Esophagus squamous epithelium (tissue), 4 donors: ENCODE measurements at regions not wholly inside any gene's neighbourhood (a gene's known extent, or its start where the extent isn't known, plus 50 kb on each side); places are given as distances from the start of the nearest gene placed in this dataset.

Experiments
- POLR2A ChIP-seq, 4 donors: fragments of 450-650 bp; IDR thresholded peaks; one replicate each; pipeline ENCODE4 v1.6.1; 2017; ENCODE audit warnings: antibody characterized with exemption in 4 of 4, mild to moderate bottlenecking in 4 of 4, moderate library complexity in 3 of 4
- TF ChIP-seq, protein P1 (sequence below), 6 experiments: fragments of 450-650 bp in 4 of 6; fragments of 200-600 bp in 2 of 6; sonication (generic) in 2 of 6; IDR thresholded peaks; one replicate each; pipeline ENCODE4 v1.5.1; 2016 to 2019; ENCODE audit warnings: antibody characterized with exemption in 6 of 6, mild to moderate bottlenecking in 4 of 6, moderate library complexity in 4 of 6

DNA sequence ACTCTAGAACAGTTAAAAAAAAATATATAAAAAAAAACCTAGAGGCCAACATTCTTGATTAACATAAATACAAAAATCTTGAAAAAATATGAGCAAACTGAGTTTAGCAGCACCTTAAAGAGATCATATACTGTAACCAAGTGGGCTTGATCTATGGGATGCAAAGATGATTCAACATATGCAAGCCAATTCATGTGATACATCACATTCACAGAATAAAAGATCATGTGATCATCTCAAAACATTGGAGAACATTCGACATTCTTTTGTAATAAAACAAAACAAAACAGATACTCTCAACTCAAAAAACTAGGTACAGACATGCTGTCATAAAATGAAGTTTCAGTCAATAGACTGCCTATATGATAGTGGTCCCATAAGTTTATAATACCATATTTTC, 165.4 kb upstream of the NDST4 start:
- TF ChIP-seq POLR2A (IDR thresholded peaks at IDR 0.05) = no peak
- TF ChIP-seq, protein P1, sequence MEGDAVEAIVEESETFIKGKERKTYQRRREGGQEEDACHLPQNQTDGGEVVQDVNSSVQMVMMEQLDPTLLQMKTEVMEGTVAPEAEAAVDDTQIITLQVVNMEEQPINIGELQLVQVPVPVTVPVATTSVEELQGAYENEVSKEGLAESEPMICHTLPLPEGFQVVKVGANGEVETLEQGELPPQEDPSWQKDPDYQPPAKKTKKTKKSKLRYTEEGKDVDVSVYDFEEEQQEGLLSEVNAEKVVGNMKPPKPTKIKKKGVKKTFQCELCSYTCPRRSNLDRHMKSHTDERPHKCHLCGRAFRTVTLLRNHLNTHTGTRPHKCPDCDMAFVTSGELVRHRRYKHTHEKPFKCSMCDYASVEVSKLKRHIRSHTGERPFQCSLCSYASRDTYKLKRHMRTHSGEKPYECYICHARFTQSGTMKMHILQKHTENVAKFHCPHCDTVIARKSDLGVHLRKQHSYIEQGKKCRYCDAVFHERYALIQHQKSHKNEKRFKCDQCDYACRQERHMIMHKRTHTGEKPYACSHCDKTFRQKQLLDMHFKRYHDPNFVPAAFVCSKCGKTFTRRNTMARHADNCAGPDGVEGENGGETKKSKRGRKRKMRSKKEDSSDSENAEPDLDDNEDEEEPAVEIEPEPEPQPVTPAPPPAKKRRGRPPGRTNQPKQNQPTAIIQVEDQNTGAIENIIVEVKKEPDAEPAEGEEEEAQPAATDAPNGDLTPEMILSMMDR (IDR thresholded peaks at IDR 0.05) = no peak
